Neural progenitor cell (in vitro differentiated cells): ENCODE measurements at regions not wholly inside any gene's neighbourhood (a gene's known extent, or its start where the extent isn't known, plus 50 kb on each side); places are given as distances from the start of the nearest gene placed in this dataset.
A peak's percentile ranks its signal among the peaks of the same experiment; 100 is the strongest.

Source experiments
- DNase-seq: peaks from one replicate; pipeline ENCODE4 v3.0.0-alpha.2; 2016; ENCODE audit warnings: low spot score
- H2AFZ ChIP-seq: fragments of 200-600 bp; sonication (generic); replicated peaks from 2 replicates; pipeline ENCODE4 v1.6.1; 2016; ENCODE audit warnings: antibody characterized with exemption
- H3F3A ChIP-seq: fragments of 200-600 bp; sonication (generic); 2 replicates; pipeline ENCODE4 v1.6.1; 2016; ENCODE audit warnings: antibody characterized with exemption, low read depth
- H3K27ac ChIP-seq: fragments of 200-600 bp; sonication (generic); 2 replicates; pipeline ENCODE4 v1.5.1; 2016; ENCODE audit warnings: mild to moderate bottlenecking
- H3K27me3 ChIP-seq: fragments of 200-600 bp; sonication (generic); 2 replicates; pipeline ENCODE4 v1.6.1; 2016; ENCODE audit warnings: mild to moderate bottlenecking, moderate library complexity
- H3K36me3 ChIP-seq: fragments of 200-600 bp; sonication (generic); 2 replicates; pipeline ENCODE4 v1.5.1; 2016
- H3K4me1 ChIP-seq: fragments of 200-600 bp; sonication (generic); 2 replicates; pipeline ENCODE4 v1.6.1; 2016; ENCODE audit warnings: mixed run types
- H3K4me2 ChIP-seq: fragments of 200-600 bp; sonication (generic); 2 replicates; pipeline ENCODE4 v1.6.1; 2016
- H3K4me3 ChIP-seq: fragments of 200-600 bp; sonication (generic); 2 replicates; pipeline ENCODE4 v1.5.1; 2016
- H3K79me2 ChIP-seq: fragments of 200-600 bp; sonication (generic); 2 replicates; pipeline ENCODE4 v1.6.1; 2016; ENCODE audit warnings: low read depth
- H3K9ac ChIP-seq: fragments of 200-600 bp; sonication (generic); 2 replicates; pipeline ENCODE4 v1.6.1; 2016
- H3K9me3 ChIP-seq: fragments of 200-600 bp; sonication (generic); 2 replicates; pipeline ENCODE4 v1.5.1; 2016; ENCODE audit warnings: low read depth
- H4K20me1 ChIP-seq: fragments of 200-600 bp; sonication (generic); 2 replicates; pipeline ENCODE4 v1.6.1; 2016; ENCODE audit warnings: low read depth
- H3K27ac Mint-ChIP-seq: 3 replicates; pipeline ENCODE4 v1.8.0; 2021; ENCODE audit warnings: mixed read lengths
- H3K27me3 Mint-ChIP-seq: 2 replicates; pipeline ENCODE4 v1.8.0; 2022; ENCODE audit warnings: low read depth, mild to moderate bottlenecking, inconsistent platforms, moderate library complexity, mixed read lengths; ENCODE audit not compliant: insufficient read depth
- H3K36me3 Mint-ChIP-seq: 3 replicates; pipeline ENCODE4 v1.8.0; 2021; ENCODE audit warnings: mixed read lengths
- H3K4me1 Mint-ChIP-seq: 3 replicates; pipeline ENCODE4 v1.8.0; 2021; ENCODE audit warnings: mixed read lengths
- H3K4me3 Mint-ChIP-seq: 3 replicates; pipeline ENCODE4 v1.8.0; 2021; ENCODE audit warnings: mild to moderate bottlenecking, moderate library complexity, mixed read lengths
- H3K9me3 Mint-ChIP-seq: 3 replicates; pipeline ENCODE4 v1.8.0; 2020; ENCODE audit warnings: mixed read lengths
- EZH2 ChIP-seq: fragments of 200-600 bp; sonication (generic); IDR thresholded peaks from 2 replicates; pipeline ENCODE4 v1.6.1; 2017; ENCODE audit warnings: antibody characterized with exemption, mild to moderate bottlenecking, moderate library complexity
- EZH2phosphoT487 ChIP-seq: fragments of 200-600 bp; sonication (generic); IDR thresholded peaks from 2 replicates; pipeline ENCODE4 v1.6.1; 2017; ENCODE audit warnings: antibody characterized with exemption
- TF ChIP-seq, protein P1 (sequence below): fragments of 200-600 bp; sonication (generic); IDR thresholded peaks from 2 replicates; pipeline ENCODE4 v1.5.1; 2017; ENCODE audit warnings: antibody characterized with exemption, mild to moderate bottlenecking

DNA sequence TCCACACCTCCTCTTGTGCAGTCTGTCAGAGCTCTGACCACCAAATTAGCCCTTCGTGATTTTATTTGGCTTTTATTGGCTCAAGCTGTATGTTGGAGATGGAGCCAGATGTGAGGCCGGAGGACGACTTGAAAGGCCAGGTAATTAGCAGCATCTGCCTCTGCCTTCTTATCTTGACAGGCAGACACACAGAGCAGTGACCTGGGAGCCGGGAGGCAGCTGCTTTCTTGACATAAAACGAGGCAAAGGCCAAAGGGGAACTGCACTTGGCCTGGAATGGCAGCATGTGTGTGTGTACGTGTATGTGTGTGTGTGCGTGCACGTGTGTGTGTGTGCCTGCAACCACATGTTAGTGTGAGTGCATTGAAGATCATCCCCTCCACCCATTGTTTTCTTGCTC lies 56.9 kb upstream of the BRD7 start:
- Histone ChIP-seq H3K79me2 (no peaks in the 10 kb centered on the region), H3K27ac (no peak overlapping the region), H3K4me3 (no peak overlapping the region), H3K27me3 (no peaks in the 10 kb centered on the region), H3K36me3 (no peaks in the 10 kb centered on the region), H2AFZ (no peak overlapping the region), H3F3A (no peaks in the 10 kb centered on the region), H3K9me3 (no peaks in the 10 kb centered on the region), H4K20me1 (no peaks in the 10 kb centered on the region), H3K9ac (no peak overlapping the region), H3K4me2 (no peak overlapping the region), H3K4me1 (no peaks in the 10 kb centered on the region)
- DNase-seq = no peak
- peak overlapping the region; percentile 65 for H3K27ac Mint-ChIP-seq
- no peak overlapping the region for H3K4me3 Mint-ChIP-seq
- peaks cover 31% of the 10 kb centered on the region for H3K4me1 Mint-ChIP-seq
- peaks cover 22% of the 10 kb centered on the region for H3K27me3 Mint-ChIP-seq
- TF ChIP-seq EZH2 = no peak
- TF ChIP-seq, protein P1, sequence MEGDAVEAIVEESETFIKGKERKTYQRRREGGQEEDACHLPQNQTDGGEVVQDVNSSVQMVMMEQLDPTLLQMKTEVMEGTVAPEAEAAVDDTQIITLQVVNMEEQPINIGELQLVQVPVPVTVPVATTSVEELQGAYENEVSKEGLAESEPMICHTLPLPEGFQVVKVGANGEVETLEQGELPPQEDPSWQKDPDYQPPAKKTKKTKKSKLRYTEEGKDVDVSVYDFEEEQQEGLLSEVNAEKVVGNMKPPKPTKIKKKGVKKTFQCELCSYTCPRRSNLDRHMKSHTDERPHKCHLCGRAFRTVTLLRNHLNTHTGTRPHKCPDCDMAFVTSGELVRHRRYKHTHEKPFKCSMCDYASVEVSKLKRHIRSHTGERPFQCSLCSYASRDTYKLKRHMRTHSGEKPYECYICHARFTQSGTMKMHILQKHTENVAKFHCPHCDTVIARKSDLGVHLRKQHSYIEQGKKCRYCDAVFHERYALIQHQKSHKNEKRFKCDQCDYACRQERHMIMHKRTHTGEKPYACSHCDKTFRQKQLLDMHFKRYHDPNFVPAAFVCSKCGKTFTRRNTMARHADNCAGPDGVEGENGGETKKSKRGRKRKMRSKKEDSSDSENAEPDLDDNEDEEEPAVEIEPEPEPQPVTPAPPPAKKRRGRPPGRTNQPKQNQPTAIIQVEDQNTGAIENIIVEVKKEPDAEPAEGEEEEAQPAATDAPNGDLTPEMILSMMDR = no peak
- TF ChIP-seq EZH2phosphoT487 = no peak
- H3K36me3 Mint-ChIP-seq = no peaks in the 10 kb centered on the region
- H3K9me3 Mint-ChIP-seq = peaks cover 13% of the 10 kb centered on the region

DNA sequence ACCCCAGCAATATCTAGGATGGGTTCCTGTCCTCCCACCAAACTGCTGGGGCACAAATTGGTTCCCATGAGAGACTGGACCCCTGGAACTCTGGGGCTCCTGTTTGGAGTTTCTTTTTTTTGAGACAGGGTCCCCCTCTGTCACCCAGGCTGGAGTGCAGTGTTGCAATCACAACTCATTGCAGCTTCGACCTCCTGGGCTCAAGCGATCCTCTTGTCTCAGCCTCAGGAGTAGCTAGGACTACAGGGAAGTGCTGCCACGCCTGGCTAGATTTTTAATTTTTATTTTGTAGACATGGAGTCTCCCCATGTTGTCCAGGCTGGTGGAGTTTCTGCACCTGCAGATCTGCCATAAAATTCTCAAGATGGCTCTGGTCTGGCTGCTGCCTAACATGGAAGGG lies 56.3 kb upstream of the BRD7 start:
- Mint-ChIP-seq H3K27ac (no peak overlapping the region), H3K27me3 (peaks cover 22% of the 10 kb centered on the region)
- TF ChIP-seq, protein P1 = no peak
- TF ChIP-seq EZH2 (no peak), EZH2phosphoT487 (no peak)

DNA sequence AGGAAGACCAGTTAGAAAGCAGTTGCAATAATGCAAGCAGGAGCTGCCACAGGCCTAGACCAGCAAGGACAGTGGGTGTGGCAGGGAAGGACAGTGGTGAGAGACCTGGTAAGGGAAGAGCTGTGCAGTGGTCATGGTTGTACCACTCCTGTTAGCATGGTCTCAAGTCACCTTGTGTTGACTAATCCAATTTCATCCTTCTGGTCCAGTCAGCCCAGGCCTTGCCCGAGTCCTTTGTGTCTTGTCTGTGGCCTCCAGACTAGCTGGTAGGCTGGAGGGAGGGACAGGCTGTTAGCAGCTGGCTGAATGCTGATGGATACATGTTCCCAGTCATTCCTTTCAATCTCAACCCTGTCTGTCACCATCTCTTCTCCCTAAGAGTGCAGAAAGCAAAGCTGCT lies 54.1 kb upstream of the BRD7 start:
- Histone ChIP-seq H3K79me2 (no peaks in the 10 kb centered on the region), H3K9ac (no peak overlapping the region), H3K4me2 (no peak overlapping the region), H2AFZ (no peak overlapping the region), H3K27ac (no peak overlapping the region), H3K4me3 (no peak overlapping the region), H3K9me3 (peaks cover 3% of the 10 kb centered on the region), H3K4me1 (no peaks in the 10 kb centered on the region), H3F3A (no peaks in the 10 kb centered on the region), H3K36me3 (no peaks in the 10 kb centered on the region), H4K20me1 (no peaks in the 10 kb centered on the region), H3K27me3 (no peaks in the 10 kb centered on the region)
- peaks cover 34% of the 10 kb centered on the region for H3K9me3 Mint-ChIP-seq
- peak overlapping the region; percentile 80 for H3K27ac Mint-ChIP-seq
- no peak overlapping the region for H3K4me3 Mint-ChIP-seq
- TF ChIP-seq, protein P1 = no peak
- TF ChIP-seq EZH2phosphoT487 = no peak
- peaks cover 22% of the 10 kb centered on the region for H3K27me3 Mint-ChIP-seq
- H3K36me3 Mint-ChIP-seq = peaks cover 7% of the 10 kb centered on the region
- H3K4me1 Mint-ChIP-seq = peaks cover 26% of the 10 kb centered on the region
- no peak for DNase-seq

More for the DNA sequence above, 56.3 kb upstream of the BRD7 start:
- Histone ChIP-seq H3K79me2 (no peaks in the 10 kb centered on the region), H2AFZ (no peak overlapping the region), H3K4me3 (no peak overlapping the region), H3F3A (no peaks in the 10 kb centered on the region), H3K4me1 (no peaks in the 10 kb centered on the region), H4K20me1 (no peaks in the 10 kb centered on the region), H3K4me2 (no peak overlapping the region), H3K27me3 (no peaks in the 10 kb centered on the region), H3K9ac (no peak overlapping the region), H3K27ac (no peak overlapping the region), H3K36me3 (no peaks in the 10 kb centered on the region), H3K9me3 (no peaks in the 10 kb centered on the region)
- H3K4me1 Mint-ChIP-seq = peaks cover 31% of the 10 kb centered on the region
- H3K9me3 Mint-ChIP-seq = peaks cover 18% of the 10 kb centered on the region
- DNase-seq = no peak
- no peak overlapping the region for H3K4me3 Mint-ChIP-seq
- H3K36me3 Mint-ChIP-seq = peaks cover 3% of the 10 kb centered on the region
